IMR-90 (cell line): ENCODE measurements at regions not wholly inside any gene's neighbourhood (a gene's known extent, or its start where the extent isn't known, plus 50 kb on each side); places are given as distances from the start of the nearest gene placed in this dataset.
"Not testable (repeated sequence)": the region's sequence is repeated elsewhere in the genome, so short reads cannot be mapped to it uniquely, and the experiment has no call there.

Experiments
- BHLHE40 ChIP-seq: fragments of 150-350 bp; IDR thresholded peaks from 2 replicates; pipeline ENCODE4 v1.6.1; 2016; ENCODE audit warnings: mild to moderate bottlenecking, low read depth, low read length
- CEBPB ChIP-seq: IDR thresholded peaks from 2 replicates; pipeline ENCODE4 v1.6.1; 2012; ENCODE audit warnings: low read depth, low read length, improper control_type of control experiment
- CHD1 ChIP-seq: IDR thresholded peaks from 2 replicates; pipeline ENCODE4 v1.6.1; 2012; ENCODE audit warnings: low read depth, low read length, improper control_type of control experiment
- CTCF ChIP-seq: conservative IDR thresholded peaks from 2 replicates; pipeline ENCODE4 v1.5.1; 2012; ENCODE audit warnings: mild to moderate bottlenecking, low read depth, low read length, improper control_type of control experiment
- MAFK ChIP-seq: IDR thresholded peaks from 2 replicates; pipeline ENCODE4 v1.6.1; 2012; ENCODE audit warnings: low read depth, low read length, improper control_type of control experiment
- MXI1 ChIP-seq: IDR thresholded peaks from 2 replicates; pipeline ENCODE4 v1.6.1; 2012; ENCODE audit warnings: low read depth, mild to moderate bottlenecking, low read length, moderate library complexity, borderline replicate concordance
- NFE2L2 ChIP-seq: fragments of 150-350 bp; IDR thresholded peaks from 2 replicates; pipeline ENCODE4 v1.6.1; 2016; ENCODE audit warnings: low read depth, mild to moderate bottlenecking, low read length
- POLR2A ChIP-seq: IDR thresholded peaks from 2 replicates; pipeline ENCODE4 v1.6.1; 2012; ENCODE audit warnings: mild to moderate bottlenecking, low read depth, low read length
- RAD21 ChIP-seq: IDR thresholded peaks from 2 replicates; pipeline ENCODE4 v1.6.1; 2012; ENCODE audit warnings: low read length, improper control_type of control experiment
- RCOR1 ChIP-seq: IDR thresholded peaks from 2 replicates; pipeline ENCODE4 v1.6.1; 2012; ENCODE audit warnings: mild to moderate bottlenecking, low read length, improper control_type of control experiment; ENCODE audit not compliant: insufficient replicate concordance
- RFX5 ChIP-seq: IDR thresholded peaks from 2 replicates; pipeline ENCODE4 v1.8.0; 2012; ENCODE audit warnings: low read depth, mild to moderate bottlenecking, low read length, moderate library complexity
- SMC3 ChIP-seq: fragments of 150-350 bp; IDR thresholded peaks from 2 replicates; pipeline ENCODE4 v1.6.1; 2016; ENCODE audit warnings: low read depth, mild to moderate bottlenecking, antibody characterized with exemption, low read length, moderate library complexity
- USF2 ChIP-seq: fragments of 150-350 bp; IDR thresholded peaks from 2 replicates; pipeline ENCODE4 v1.6.1; 2017; ENCODE audit warnings: mild to moderate bottlenecking, antibody characterized with exemption, low read length, low read depth
- TF ChIP-seq, protein P1 (sequence below): fragments of 150-350 bp; IDR thresholded peaks from 2 replicates; pipeline ENCODE4 v1.6.1; 2016; ENCODE audit warnings: low read depth, mild to moderate bottlenecking, low read length, moderate library complexity, borderline replicate concordance

DNA sequence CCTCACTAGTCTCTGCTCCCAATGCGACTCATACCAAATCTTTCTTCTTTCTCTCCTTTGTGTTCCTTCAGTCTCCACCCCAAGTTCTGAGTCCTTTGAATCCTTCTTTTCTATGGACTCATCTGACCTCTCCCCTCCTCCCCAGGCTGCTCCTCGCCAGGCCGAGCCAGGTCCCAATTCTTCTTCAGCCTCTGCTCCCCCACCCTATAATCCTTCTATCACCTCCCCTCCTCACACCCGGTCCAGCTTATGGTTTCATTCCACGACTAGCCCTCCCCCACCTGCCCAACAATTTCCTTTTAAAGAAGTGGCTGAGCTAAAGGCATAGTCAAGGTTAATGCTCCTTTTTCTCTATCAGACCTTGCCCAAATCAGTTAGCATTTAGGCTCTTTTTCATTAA lies 518.5 kb downstream of the MATN1 start:
- TF ChIP-seq CTCF, POLR2A, CHD1, SMC3, RAD21, CEBPB, MAFK, RCOR1, BHLHE40, RFX5, MXI1, USF2, NFE2L2: not testable (repeated sequence)
- TF ChIP-seq, protein P1, sequence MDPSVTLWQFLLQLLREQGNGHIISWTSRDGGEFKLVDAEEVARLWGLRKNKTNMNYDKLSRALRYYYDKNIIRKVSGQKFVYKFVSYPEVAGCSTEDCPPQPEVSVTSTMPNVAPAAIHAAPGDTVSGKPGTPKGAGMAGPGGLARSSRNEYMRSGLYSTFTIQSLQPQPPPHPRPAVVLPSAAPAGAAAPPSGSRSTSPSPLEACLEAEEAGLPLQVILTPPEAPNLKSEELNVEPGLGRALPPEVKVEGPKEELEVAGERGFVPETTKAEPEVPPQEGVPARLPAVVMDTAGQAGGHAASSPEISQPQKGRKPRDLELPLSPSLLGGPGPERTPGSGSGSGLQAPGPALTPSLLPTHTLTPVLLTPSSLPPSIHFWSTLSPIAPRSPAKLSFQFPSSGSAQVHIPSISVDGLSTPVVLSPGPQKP, result not testable (repeated sequence)
